Jurkat, Clone E6-1 (cell line): ENCODE measurements at regions not wholly inside any gene's neighbourhood (a gene's known extent, or its start where the extent isn't known, plus 50 kb on each side); places are given as distances from the start of the nearest gene placed in this dataset.
"Not testable (repeated sequence)": the region's sequence is repeated elsewhere in the genome, so short reads cannot be mapped to it uniquely, and the experiment has no call there.

Experiments used
- DNase-seq: peaks from one replicate; pipeline ENCODE4 v3.0.0-alpha.2; 2011; ENCODE audit warnings: low read depth, low spot score
- H3K4me3 ChIP-seq: 2 replicates; pipeline ENCODE4 v1.5.1; 2011; ENCODE audit warnings: mild to moderate bottlenecking, low read length, control low read depth, moderate library complexity

DNA sequence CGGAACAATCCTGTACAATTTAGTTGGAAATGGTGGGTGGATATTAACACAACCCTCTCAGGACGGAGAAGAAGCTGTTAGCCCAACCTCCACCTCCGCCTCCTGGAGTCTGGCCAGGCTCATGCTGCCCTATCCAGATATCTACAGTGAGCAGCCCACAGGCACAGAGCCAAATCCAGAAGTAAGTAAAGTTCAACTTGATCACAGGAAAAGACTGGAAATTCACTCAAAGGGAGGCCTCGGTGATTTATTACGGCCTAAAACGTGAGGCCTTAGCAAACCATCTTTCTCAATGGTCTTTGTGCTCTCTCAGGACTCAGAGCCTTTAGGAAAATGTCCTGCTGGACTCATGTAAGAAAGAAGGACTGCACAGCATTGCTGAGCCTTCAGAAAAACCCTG is 330.4 kb downstream of the CEP170 start:
- DNase-seq, H3K4me3 ChIP-seq: not testable (repeated sequence)

DNA sequence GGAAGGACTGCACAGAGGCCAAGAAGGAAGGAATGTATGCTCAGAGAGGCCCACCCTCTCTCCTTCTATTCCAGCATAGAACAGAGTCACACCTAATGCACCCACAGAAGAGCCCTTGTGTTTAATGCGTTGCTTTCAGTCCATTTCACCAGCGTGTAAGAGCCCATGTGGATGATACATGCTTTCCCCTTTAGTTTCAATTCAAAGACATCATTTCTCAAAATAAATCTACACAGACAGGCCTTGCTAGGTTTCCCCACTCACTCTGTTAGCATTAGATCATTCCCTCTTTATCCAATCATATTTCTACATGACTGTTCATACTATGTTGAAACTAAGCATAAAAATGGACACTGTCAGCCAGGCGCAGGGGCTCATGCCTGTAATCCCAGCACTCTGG is 331.5 kb downstream of the CEP170 start:
- not testable (repeated sequence) for H3K4me3 ChIP-seq, DNase-seq

DNA sequence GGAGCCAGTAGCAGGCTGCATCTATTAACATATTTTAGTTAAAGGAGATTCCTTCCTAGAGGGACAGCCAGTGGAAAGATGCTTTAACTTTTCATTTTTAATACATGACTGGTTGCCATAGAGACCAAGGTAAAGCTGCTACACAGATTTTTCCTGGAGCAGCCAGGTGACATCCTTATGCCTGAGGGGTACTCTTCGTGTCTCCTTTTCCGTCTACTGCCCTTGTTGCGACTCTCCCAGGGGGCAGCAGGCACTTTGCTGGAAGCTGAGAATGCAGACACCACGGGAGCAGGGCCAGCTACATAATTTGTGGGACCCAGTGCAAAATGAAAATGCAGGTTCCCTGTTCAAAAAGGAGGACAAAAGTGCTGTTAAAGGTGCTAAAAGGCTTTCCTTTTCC is 340.4 kb downstream of the CEP170 start:
- not testable (repeated sequence) for H3K4me3 ChIP-seq, DNase-seq

- not testable (repeated sequence) for DNase-seq, H3K4me3 ChIP-seq
Measured at GRCh38 chr1:242912855-242913254, 342.2 kb downstream of the CEP170 start.

DNA sequence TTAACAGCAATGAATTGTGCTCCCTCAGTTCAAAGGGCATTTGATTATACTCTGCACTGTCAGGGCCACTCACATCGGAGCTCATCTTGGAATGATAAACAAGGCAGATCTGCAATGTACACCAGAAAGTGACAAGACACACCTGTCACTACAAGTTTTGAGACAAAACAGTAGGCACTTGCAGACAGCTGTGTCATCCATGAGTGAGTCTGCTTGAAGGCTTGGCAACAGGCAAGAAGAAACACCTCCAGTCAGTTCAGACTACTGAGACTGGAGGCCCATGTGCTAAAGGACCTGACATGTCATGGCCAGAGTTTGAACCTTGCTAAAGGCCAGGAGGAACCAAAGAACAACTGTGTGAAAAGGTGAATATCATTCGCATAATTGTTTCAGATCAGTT is 354.5 kb downstream of the CEP170 start:
- not testable (repeated sequence) for H3K4me3 ChIP-seq, DNase-seq

- no peak overlapping the region for H3K4me3 ChIP-seq
- no peak for DNase-seq
Measured at GRCh38 chr1:242890192-242890741, 364.8 kb downstream of the CEP170 start.

- DNase-seq, result no peak
- H3K4me3 ChIP-seq, result no peak overlapping the region
Measured at GRCh38 chr1:242886137-242886536, 361.6 kb upstream of the PLD5 start.

- not testable (repeated sequence) for H3K4me3 ChIP-seq, DNase-seq
Measured at GRCh38 chr1:242880022-242880421, 355.5 kb upstream of the PLD5 start.

DNA sequence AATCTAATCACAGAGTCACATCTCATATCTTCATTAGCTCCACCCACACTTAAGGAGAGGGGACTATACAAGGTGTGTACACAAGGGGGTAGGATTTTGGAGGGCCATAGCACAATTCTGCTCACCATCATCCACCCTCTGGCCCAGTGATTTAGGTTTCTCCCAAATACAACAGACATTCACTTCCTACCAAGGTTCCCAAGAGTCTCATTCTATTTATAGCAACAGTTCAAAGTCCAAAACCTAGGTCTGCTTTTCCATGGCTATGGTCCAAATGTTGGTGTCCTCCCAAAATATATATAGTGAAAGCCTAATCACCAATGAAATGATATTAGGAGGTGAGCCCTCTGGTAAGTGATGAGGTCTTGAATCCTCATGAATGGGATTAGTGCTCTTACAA is 353.2 kb upstream of the PLD5 start:
- DNase-seq, result no peak
- H3K4me3 ChIP-seq, result no peak overlapping the region

- H3K4me3 ChIP-seq, result no peak overlapping the region
- no peak for DNase-seq
Measured at GRCh38 chr1:242877229-242877628, 352.7 kb upstream of the PLD5 start.

DNA sequence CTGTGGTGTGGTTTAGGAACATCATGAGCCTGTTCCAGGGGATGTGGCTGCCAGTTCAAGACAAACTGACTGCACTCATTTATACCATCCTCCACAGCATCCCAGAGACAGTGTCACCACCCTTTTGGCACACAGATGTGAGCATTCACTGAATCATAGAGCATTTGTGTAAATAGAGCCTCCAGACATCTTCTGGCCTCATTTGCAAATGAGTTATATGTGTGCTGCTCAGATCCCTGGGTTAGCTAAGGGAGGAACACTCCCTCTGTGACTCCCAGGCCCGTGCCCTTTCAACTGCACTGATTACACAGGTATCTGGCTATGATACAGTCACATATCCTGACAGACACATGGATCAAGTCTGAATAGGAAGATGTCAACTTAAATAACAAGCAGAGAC is 351.5 kb upstream of the PLD5 start:
- no peak for DNase-seq
- H3K4me3 ChIP-seq, result no peak overlapping the region

GRCh38 chr1:242873661-242874060 is 349.2 kb upstream of the PLD5 start:
- DNase-seq, result no peak
- H3K4me3 ChIP-seq, result no peak overlapping the region

GRCh38 chr1:242872521-242872920 is 348.0 kb upstream of the PLD5 start:
- no peak overlapping the region for H3K4me3 ChIP-seq
- no peak for DNase-seq

GRCh38 chr1:242871471-242872030 is 347.1 kb upstream of the PLD5 start:
- H3K4me3 ChIP-seq, result no peak overlapping the region
- DNase-seq, result no peak

DNA sequence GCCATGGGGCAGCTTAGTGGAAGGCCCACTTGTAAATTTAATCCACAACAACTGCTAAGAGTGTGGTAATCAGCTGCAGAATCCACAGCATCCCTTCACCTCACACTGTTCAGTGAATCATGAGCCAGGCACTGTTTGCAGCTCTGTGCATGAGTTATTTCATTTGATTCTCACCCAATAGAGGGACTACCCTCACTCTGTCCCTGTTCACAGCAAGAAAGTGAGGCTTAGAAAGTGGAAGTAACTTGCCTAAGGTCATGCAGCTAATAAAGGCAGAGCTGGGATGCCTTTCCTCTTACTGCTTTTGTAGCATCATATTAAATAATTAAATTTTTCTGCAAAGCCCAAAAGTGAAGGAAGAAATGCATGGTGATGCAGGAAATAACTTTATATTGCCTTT is 346.5 kb upstream of the PLD5 start:
- no peak for DNase-seq
- H3K4me3 ChIP-seq, result no peak overlapping the region

DNA sequence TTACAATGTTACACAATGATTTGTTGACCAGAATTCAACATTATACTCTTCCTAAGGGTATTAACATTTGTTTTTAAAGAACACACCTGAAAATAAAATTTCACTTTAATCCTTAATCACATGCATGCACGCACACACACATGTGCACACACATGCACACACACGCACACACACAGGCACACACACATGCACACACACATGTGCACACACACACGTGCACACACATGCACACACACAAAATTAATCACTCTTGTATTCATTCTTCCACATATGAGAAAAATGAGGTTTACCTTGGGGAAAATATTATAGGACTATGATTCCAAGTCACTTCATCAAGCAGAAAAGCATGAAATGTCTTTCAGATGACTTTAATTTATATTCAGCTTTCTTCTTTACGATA is 331.8 kb upstream of the PLD5 start:
- H3K4me3 ChIP-seq, result no peak overlapping the region
- DNase-seq, result no peak

GRCh38 chr1:242854466-242854865 is 330.0 kb upstream of the PLD5 start:
- no peak overlapping the region for H3K4me3 ChIP-seq
- DNase-seq, result no peak

GRCh38 chr1:242847390-242847993 is 323.0 kb upstream of the PLD5 start:
- peak; percentile 23 for DNase-seq

DNA sequence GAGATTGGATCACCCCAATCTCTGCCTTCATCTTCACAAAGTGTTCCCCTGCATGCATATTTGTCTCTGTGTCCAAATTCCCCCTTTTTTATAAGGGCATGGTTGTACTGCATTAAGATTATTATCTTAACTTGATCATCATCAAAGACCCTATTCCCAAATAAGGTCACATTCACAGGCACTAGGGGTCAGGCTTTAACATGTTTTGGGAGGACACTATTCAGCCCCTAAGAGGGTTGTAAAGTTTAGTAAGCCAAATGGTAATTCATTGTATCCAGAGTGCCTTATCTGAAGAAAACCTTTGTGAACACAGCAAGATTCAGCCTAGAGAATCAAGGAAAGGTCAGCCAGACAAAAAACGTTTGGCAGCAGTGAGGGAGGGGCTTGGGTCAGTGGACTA is 317.6 kb upstream of the PLD5 start:
- no peak for DNase-seq
- no peak overlapping the region for H3K4me3 ChIP-seq

More at GRCh38 chr1:242847390-242847993, 323.0 kb upstream of the PLD5 start:
- no peak overlapping the region for H3K4me3 ChIP-seq

DNA sequence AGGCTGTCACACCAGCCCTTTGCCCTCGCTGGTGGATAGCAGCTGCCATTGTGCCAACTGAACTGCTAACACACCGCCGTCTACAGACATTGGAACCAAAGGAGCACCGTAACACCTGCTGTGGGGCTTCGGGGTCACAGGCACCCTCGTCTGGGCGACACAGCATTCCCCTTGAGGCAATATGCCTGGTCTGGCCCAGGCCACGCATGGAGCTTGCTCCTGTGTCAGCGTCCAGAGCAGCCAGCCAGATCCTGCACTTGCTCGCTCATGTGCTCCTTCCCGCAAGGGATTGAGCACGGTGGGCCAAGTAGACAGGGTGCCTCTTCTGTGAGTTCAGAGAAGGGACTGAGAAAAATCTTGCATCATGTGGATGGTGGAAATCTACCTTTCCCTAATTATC is 314.6 kb upstream of the PLD5 start:
- no peak for DNase-seq
- H3K4me3 ChIP-seq, result no peak overlapping the region

GRCh38 chr1:242836423-242836822 is 311.9 kb upstream of the PLD5 start:
- H3K4me3 ChIP-seq, result no peak overlapping the region
- no peak for DNase-seq
